NCI-H748 treated with DMSO at 0.1 percent for 48 hours (cell line): ENCODE measurements at regions not wholly inside any gene's neighbourhood (a gene's known extent, or its start where the extent isn't known, plus 50 kb on each side); places are given as distances from the start of the nearest gene placed in this dataset.
A peak's percentile ranks its signal among the peaks of the same experiment; 100 is the strongest.
"Not testable (repeated sequence)": the region's sequence is repeated elsewhere in the genome, so short reads cannot be mapped to it uniquely, and the experiment has no call there.

Source experiments
- DNase-seq: peaks from one replicate; lab custom pipeline; 2025; lab: John Stamatoyannopoulos, UW

- no peak for DNase-seq
These were observed 243.2 kb upstream of the KCNH7 start for GRCh38 chr2:163081754-163082153.

- no peak for DNase-seq
These were observed 238.7 kb upstream of the KCNH7 start for GRCh38 chr2:163077241-163077640.

GRCh38 chr2:163066085-163066484 is 227.5 kb upstream of the KCNH7 start:
- no peak for DNase-seq

GRCh38 chr2:163062524-163062923 is 224.0 kb upstream of the KCNH7 start:
- no peak for DNase-seq

GRCh38 chr2:163046615-163047014 is 208.0 kb upstream of the KCNH7 start:
- DNase-seq: no peak

GRCh38 chr2:163045830-163046229 is 207.3 kb upstream of the KCNH7 start:
- no peak for DNase-seq

- peak; percentile 87 for DNase-seq
These were observed 205.5 kb upstream of the KCNH7 start for GRCh38 chr2:163044114-163044513.

- DNase-seq: no peak
These were observed 204.6 kb upstream of the KCNH7 start for GRCh38 chr2:163043201-163043600.

GRCh38 chr2:163039266-163039665 is 200.7 kb upstream of the KCNH7 start:
- no peak for DNase-seq

GRCh38 chr2:163028807-163029206 is 190.2 kb upstream of the KCNH7 start:
- no peak for DNase-seq

- not testable (repeated sequence) for DNase-seq
These were observed 187.7 kb upstream of the KCNH7 start for GRCh38 chr2:163026136-163026775.

GRCh38 chr2:163016882-163017281 is 178.3 kb upstream of the KCNH7 start:
- DNase-seq: not testable (repeated sequence)

- no peak for DNase-seq
These were observed 172.4 kb upstream of the KCNH7 start for GRCh38 chr2:163011000-163011399.

- no peak for DNase-seq
These were observed 170.1 kb upstream of the KCNH7 start for GRCh38 chr2:163008642-163009041.

GRCh38 chr2:162994718-162995117 is 156.2 kb upstream of the KCNH7 start:
- no peak for DNase-seq

- DNase-seq: no peak
These were observed 154.3 kb upstream of the KCNH7 start for GRCh38 chr2:162992828-162993227.

GRCh38 chr2:162989507-162989906 is 150.9 kb upstream of the KCNH7 start:
- peak; percentile 23 for DNase-seq

GRCh38 chr2:162974771-162975170 is 136.2 kb upstream of the KCNH7 start:
- no peak for DNase-seq

- no peak for DNase-seq
These were observed 133.8 kb upstream of the KCNH7 start for GRCh38 chr2:162972383-162972782.

- DNase-seq: no peak
These were observed 129.7 kb upstream of the KCNH7 start for GRCh38 chr2:162968306-162968705.

GRCh38 chr2:162967811-162968210 is 129.2 kb upstream of the KCNH7 start:
- no peak for DNase-seq

- DNase-seq: no peak
These were observed 128.6 kb upstream of the KCNH7 start for GRCh38 chr2:162967147-162967546.

- DNase-seq: no peak
These were observed 126.6 kb upstream of the KCNH7 start for GRCh38 chr2:162965191-162965590.

GRCh38 chr2:162964513-162964912 is 125.9 kb upstream of the KCNH7 start:
- DNase-seq: no peak
